Activated B cell treated with CpG ODN at 0.5 μM for 24 hours (primary cell): ENCODE measurements at regions not wholly inside any gene's neighbourhood (a gene's known extent, or its start where the extent isn't known, plus 50 kb on each side); places are given as distances from the start of the nearest gene placed in this dataset.

Experiments used
- ATAC-seq: fragments of 200-7000 bp; cut with Tn5 transposase; one replicate; pipeline ENCODE4 v1.10.0; 2021; ENCODE audit warnings: low read depth, mild to moderate bottlenecking, moderate library complexity
- CTCF ChIA-PET: fragments of 350-600 bp; sonication (Branson Sonifier 250); formaldehyde crosslinking; loops from one replicate; lab custom pipeline; 2021; ENCODE audit warnings: antibody characterized with exemption; lab: Charles Lee
- POLR2A ChIA-PET: fragments of 350-600 bp; sonication (Branson Sonifier 250); formaldehyde crosslinking; loops from one replicate; lab custom pipeline; 2021; ENCODE audit warnings: antibody characterized with exemption; lab: Charles Lee
- DNase-seq: peaks from one replicate; pipeline ENCODE4 v3.0.0; 2022
- H3K27ac Mint-ChIP-seq: one replicate; pipeline ENCODE4 v1.8.0; 2020; ENCODE audit warnings: mixed read lengths
- H3K27me3 Mint-ChIP-seq: one replicate; pipeline ENCODE4 v1.8.0; 2021; ENCODE audit warnings: mixed read lengths
- H3K36me3 Mint-ChIP-seq: one replicate; pipeline ENCODE4 v1.8.0; 2021; ENCODE audit warnings: low read depth, mixed read lengths
- H3K4me1 Mint-ChIP-seq: one replicate; pipeline ENCODE4 v1.8.0; 2021; ENCODE audit warnings: mixed read lengths
- H3K4me3 Mint-ChIP-seq: one replicate; pipeline ENCODE4 v1.8.0; 2020; ENCODE audit warnings: mild to moderate bottlenecking, mixed read lengths
- H3K9me3 Mint-ChIP-seq: one replicate; pipeline ENCODE4 v1.8.0; 2020; ENCODE audit warnings: mixed read lengths
- intact Hi-C: fragments of 100-400 bp; cut with micrococcal nuclease; formaldehyde crosslinking; loops from one replicate; pipeline ENCODE4 v1.15.1; 2024
- TF ChIP-seq, protein P1 (sequence below): fragments of 200-600 bp; IDR thresholded peaks from one replicate; pipeline ENCODE4 v1.8.0; 2022; ENCODE audit warnings: antibody characterized with exemption, mild to moderate bottlenecking

DNA sequence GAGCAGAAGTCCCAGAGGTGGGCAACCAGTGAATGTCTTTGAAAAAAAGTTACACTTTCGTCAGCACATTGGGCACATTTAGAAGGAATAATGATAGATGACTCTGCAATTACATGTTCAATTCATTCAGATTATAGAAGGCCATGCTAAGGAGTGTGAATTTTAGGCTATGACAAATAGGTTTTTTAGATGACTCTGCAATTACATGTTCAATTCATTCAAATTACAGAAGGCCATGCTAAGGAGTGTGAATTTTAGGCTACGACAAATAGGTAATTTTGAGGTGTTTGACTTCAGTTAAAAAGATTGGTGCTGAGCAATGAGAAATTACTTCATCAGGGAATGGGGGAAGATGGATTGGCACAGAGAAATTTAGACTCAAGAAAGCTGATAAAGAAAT is 744.9 kb upstream of the MMS22L start:
- TF ChIP-seq, protein P1, sequence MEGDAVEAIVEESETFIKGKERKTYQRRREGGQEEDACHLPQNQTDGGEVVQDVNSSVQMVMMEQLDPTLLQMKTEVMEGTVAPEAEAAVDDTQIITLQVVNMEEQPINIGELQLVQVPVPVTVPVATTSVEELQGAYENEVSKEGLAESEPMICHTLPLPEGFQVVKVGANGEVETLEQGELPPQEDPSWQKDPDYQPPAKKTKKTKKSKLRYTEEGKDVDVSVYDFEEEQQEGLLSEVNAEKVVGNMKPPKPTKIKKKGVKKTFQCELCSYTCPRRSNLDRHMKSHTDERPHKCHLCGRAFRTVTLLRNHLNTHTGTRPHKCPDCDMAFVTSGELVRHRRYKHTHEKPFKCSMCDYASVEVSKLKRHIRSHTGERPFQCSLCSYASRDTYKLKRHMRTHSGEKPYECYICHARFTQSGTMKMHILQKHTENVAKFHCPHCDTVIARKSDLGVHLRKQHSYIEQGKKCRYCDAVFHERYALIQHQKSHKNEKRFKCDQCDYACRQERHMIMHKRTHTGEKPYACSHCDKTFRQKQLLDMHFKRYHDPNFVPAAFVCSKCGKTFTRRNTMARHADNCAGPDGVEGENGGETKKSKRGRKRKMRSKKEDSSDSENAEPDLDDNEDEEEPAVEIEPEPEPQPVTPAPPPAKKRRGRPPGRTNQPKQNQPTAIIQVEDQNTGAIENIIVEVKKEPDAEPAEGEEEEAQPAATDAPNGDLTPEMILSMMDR = no peak

DNA sequence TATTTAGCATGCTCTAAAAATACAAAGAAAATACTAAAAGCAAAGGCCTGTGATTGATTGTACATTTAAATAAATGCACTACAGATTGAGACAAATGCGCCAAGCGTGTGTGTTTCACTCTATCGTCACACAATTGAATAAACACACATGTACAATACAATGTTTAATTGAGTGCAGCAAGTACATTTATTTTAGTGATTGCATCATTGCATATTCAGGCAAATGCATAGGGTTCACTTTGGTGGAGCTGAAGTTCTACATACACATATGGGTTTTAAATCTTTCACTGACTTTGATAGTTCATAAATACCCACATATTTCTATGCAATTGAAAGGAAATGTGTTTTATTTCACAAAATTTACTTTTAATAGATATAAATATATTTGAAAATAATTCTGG is 750.6 kb upstream of the MMS22L start:
- H3K4me1 Mint-ChIP-seq = no peaks in the 10 kb centered on the region
- intact Hi-C loops = no loop called here
- CTCF ChIA-PET = no interaction called here
- H3K27me3 Mint-ChIP-seq = no peaks in the 10 kb centered on the region
- POLR2A ChIA-PET = no interaction called here
- ATAC-seq = no peak
- no peaks in the 10 kb centered on the region for H3K9me3 Mint-ChIP-seq
- TF ChIP-seq, protein P1 = no peak
- no peak for DNase-seq
- H3K4me3 Mint-ChIP-seq = no peak overlapping the region
- no peaks in the 10 kb centered on the region for H3K36me3 Mint-ChIP-seq
- no peak overlapping the region for H3K27ac Mint-ChIP-seq

More for the DNA sequence above, 744.9 kb upstream of the MMS22L start:
- POLR2A ChIA-PET = no interaction called here
- DNase-seq (no peak), ATAC-seq (no peak)
- H3K36me3 Mint-ChIP-seq = no peaks in the 10 kb centered on the region
- CTCF ChIA-PET = no interaction called here
- no peaks in the 10 kb centered on the region for H3K9me3 Mint-ChIP-seq
- no peak overlapping the region for H3K27ac Mint-ChIP-seq
- H3K27me3 Mint-ChIP-seq = no peaks in the 10 kb centered on the region
- intact Hi-C loops = no loop called here
- H3K4me3 Mint-ChIP-seq = no peak overlapping the region
- H3K4me1 Mint-ChIP-seq = no peaks in the 10 kb centered on the region

DNA sequence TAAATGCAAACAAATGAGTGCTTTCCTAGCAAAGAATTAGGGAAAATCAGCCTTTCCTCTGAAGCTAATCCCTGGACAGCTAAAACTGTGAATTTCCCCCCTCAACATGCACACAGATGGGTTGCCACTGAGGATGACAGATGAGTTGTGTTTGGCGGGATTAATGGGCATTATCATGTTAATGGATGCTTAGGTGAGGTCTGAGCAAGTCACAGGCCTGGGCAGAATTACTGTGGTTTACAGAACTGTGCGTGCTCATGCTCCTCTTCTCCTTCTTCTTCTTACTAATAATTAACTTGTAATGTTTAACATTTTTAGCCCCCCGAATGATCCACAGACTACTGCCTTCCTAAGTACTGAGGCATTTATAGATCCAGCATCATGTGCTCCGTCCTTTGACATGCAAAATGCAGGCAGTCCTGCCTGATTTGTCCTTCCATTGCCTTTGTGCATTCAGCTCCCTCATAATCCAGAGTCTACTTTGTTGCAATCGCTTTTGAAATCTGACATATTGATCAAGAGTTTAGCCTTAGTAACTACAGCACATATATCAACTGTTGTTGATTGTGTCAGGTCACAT is 753.4 kb upstream of the MMS22L start:
- no peaks in the 10 kb centered on the region for H3K4me1 Mint-ChIP-seq
- POLR2A ChIA-PET = no interaction called here
- peaks cover 3% of the 10 kb centered on the region for H3K27me3 Mint-ChIP-seq
- TF ChIP-seq, protein P1 = no peak
- H3K9me3 Mint-ChIP-seq = no peaks in the 10 kb centered on the region
- no peak for DNase-seq
- H3K36me3 Mint-ChIP-seq = no peaks in the 10 kb centered on the region
- H3K27ac Mint-ChIP-seq = no peak overlapping the region
- no peak for ATAC-seq
- H3K4me3 Mint-ChIP-seq = no peak overlapping the region
- CTCF ChIA-PET = no interaction called here
- intact Hi-C loops = no loop called here

DNA sequence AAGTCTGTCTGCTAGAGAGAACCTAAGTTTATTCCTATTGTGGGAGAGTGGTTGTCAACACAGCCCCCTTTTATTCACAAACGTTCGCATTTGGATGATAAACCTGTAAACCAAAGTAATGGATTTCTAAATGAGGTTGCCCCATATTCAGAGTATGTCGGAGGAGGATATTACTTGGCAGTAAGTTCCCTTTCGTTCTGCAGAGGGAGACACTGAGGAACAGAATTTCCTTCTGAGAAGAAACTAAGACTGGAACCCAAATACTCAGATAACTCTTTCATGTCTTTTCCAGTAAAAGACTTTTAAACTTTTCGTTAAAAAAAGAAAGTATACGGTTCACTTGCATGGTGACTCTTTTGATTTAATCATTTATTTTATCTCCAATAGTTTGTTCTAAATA is 754.6 kb upstream of the MMS22L start:
- intact Hi-C loops = no loop called here
- no peaks in the 10 kb centered on the region for H3K36me3 Mint-ChIP-seq
- ChIA-PET POLR2A (no interaction called here), CTCF (no interaction called here)
- H3K4me1 Mint-ChIP-seq = no peaks in the 10 kb centered on the region
- H3K27me3 Mint-ChIP-seq = peaks cover 3% of the 10 kb centered on the region
- TF ChIP-seq, protein P1 = no peak
- no peaks in the 10 kb centered on the region for H3K9me3 Mint-ChIP-seq
- no peak overlapping the region for H3K27ac Mint-ChIP-seq
- no peak overlapping the region for H3K4me3 Mint-ChIP-seq
- no peak for DNase-seq
- no peak for ATAC-seq

DNA sequence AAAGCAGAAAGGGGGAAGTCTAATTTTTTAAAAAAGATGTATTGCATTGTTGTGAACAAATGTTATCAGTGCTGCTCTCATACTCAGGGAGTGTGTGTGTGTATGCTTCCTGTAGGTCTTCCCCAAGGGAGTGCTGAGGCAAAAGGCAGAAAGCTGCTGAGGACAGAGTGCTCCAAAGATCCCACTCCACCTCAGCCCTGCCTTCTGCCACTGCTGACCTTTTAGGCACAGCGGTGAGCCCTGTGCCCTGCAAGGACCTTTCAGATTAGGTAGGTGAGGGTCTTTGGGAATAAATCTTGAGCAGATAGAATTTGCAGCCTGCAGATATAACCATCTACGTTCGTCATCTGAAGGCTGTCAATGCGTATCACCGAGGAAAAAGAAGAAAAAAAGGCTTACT is 756.4 kb upstream of the MMS22L start:
- ChIA-PET POLR2A (no interaction called here), CTCF (no interaction called here)
- intact Hi-C loops = no loop called here
- Mint-ChIP-seq H3K4me3 (no peak overlapping the region), H3K27ac (no peak overlapping the region), H3K4me1 (no peaks in the 10 kb centered on the region), H3K9me3 (no peaks in the 10 kb centered on the region), H3K27me3 (peaks cover 3% of the 10 kb centered on the region), H3K36me3 (no peaks in the 10 kb centered on the region)
- DNase-seq (no peak), ATAC-seq (no peak)
- TF ChIP-seq, protein P1 = no peak
